H1 (cell line): ENCODE measurements at regions not wholly inside any gene's neighbourhood (a gene's known extent, or its start where the extent isn't known, plus 50 kb on each side); places are given as distances from the start of the nearest gene placed in this dataset.

Experiments
- BCL11A ChIP-seq, 2 experiments: IDR thresholded peaks; one replicate each; pipeline ENCODE4 v1.6.1; 2011; ENCODE audit warnings: low read depth in 2 of 2, low read length in 2 of 2, mild to moderate bottlenecking in 2 of 2
- TF ChIP-seq, protein P1 (sequence below): IDR thresholded peaks from 2 replicates; pipeline ENCODE4 v1.6.1; 2012; ENCODE audit warnings: inconsistent platforms

DNA sequence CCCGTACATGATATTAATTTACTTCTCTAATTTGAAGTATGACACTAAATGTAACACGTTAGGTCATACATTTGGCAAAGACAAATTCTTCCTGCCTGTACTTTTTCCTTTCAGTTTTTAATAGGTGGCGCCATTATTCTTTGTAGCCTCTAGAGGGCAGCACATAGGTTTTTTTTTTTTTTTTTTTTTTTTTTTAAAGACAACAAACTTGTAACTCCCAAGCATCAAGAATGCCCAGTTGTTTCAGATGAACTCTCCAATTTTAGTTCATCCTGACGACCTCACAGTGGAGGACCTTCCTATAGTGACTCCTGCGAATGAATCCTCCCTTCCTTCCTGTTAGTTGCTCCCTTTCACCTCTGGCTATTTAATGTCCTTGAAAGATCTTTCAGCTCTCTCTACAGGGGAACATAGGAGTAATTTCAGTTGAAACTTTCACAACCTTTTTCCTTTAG is 139.3 kb upstream of the HDAC9 start (continued):
- no peak for TF ChIP-seq BCL11A (IDR thresholded peaks at IDR 0.05; ENCODE audit: low read depth in 2 of 2, low read length in 2 of 2)
- TF ChIP-seq, protein P1, sequence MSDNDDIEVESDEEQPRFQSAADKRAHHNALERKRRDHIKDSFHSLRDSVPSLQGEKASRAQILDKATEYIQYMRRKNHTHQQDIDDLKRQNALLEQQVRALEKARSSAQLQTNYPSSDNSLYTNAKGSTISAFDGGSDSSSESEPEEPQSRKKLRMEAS, result no peak
